ENCODE measurements at regions not wholly inside any gene's neighbourhood (a gene's known extent, or its start where the extent isn't known, plus 50 kb on each side); places are given as distances from the start of the nearest gene placed in this dataset.
A peak's percentile ranks its signal among the peaks of the same experiment; 100 is the strongest.
"Not testable (repeated sequence)": the region's sequence is repeated elsewhere in the genome, so short reads cannot be mapped to it uniquely, and the experiment has no call there.

DNA sequence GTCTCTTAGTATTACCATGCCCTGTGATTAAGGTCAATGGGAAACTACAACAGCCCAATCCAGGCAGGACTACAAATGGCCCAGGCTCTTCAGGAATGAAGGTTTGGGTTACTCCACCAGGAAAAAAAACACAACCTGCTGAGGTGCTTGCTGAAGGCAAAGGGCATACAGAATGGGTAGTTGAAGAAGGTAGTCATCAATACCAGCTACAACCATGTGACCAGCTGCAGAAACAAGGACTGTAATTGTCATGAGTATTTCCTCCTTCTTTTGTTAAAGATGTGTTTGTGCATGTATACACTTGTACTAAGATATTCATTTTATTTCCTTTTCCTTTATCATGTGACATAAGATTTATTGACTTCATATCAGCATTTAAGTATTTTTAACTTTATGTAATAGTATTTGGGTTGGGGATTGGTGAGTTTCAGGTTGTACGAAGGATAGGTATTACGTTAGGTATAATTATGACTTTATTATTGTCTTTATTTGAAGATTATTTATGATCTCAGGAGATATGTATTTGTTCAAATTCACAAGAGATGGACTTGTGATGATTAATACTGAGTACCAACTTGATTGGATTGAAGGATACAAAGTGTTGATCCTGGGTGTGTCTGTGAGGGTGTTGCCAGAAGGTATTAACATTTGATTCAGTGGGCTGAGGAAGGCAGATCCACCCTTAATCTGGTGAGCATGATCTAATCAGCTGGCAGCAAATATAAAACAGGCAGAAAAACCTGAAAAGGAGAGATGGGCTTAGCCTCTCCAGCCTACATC is 256.0 kb upstream of the ATXN7L3B start:
- not testable (repeated sequence) for H3K4me3 ChIP-seq, H3K27ac ChIP-seq

DNA sequence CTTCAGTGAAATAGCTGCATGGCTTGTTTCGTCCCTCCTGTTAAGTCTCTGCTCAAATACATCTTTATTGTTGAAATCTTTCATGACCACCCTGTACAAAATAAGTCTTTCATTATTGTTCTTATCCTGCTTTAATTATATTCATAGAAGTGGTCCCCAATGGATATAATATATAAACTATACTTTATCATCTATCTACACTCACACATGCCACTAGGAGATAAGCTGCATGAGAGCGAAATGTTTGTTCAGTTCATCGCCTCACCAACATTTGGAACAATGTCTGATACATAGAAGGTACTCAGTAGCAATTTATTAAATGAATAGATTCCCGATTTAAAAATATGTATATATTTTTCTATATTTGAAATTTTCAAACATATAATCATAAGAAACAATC is 254.0 kb upstream of the ATXN7L3B start:
- Histone ChIP-seq H3K4me3 (no peak overlapping the region), H3K27ac (no peak overlapping the region)

DNA sequence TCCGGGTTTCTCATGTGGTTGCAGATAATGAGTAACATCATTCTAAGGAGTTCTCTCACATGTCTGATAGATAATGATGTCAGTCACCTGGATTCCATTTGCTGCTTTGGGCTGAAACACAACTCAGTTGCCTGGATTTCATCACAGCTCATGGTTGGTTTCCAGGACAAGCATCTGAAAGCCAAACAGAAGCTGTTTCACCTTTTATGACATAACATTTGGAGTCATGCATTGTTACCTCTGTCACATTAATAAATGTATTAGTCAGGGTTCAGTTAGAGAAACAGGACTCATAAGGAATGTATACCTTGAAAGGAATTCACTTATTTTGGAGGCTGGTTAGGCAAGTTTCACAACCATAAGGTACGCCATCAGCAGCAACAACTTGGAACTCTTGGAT is 251.9 kb upstream of the ATXN7L3B start:
- Histone ChIP-seq H3K4me3 (no peak overlapping the region), H3K27ac (no peak overlapping the region)

DNA sequence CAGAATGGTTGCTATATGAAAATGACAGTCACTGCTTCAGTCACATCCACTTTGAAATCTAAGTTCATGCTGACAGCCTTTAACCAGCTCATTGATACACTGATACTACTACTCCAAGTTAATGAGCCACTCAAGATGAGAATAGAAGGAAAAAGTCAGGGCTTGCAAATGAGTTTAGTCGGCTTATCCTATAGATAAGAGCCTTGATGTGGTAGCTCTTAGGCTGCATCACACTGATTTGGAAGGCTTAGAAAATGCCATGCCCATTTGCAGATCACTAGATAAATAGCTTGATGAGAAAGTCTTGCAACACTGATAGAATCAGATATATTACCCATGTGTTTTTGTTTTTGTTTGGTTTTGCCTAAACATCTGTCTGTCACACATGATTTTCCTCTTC is 251.4 kb upstream of the ATXN7L3B start:
- Histone ChIP-seq H3K27ac (no peak overlapping the region), H3K4me3 (no peak overlapping the region)

DNA sequence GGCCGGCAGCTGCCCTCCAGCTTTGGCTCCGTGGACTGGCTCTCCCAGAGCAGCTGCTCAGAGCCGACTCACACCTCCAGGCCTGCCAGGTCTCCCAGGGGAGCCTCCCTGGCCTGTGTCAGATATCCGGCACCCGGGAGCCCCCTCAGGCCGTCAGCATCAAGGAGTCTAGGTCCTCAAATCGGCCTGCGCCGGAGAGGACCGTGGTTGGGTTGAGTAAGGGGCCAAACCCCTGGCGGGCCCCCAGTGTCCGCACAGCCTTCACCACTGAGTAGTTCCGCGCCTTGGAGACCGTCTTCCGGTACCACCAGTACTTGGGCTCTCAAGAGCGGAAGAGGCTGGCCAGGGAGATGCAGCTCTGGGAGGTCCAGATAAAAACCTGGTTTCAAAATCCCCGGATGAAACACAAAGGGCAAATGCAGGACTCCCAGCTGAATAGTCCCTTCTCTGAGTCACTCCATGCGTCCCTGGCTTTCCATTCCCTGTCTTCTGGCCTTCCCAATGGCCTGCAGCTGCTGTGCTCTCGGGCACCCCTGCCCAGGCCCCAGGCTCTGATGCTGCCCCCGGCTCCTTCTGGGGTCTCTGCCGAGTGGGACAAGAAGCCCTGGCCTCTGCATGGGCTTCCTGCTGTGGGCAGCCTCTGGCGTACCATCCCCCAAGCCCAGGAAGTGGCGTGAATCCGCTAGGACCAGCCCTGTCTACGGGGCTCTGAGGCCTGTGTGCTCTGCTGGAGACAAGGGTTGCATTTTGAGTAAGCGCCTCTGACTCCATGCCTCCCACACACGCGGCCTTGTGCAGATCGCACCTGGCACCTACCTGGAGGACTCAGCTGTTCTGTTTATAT is 245.1 kb upstream of the ATXN7L3B start:
- Histone ChIP-seq H3K4me3 (no peak overlapping the region), H3K27ac (no peak overlapping the region)

DNA sequence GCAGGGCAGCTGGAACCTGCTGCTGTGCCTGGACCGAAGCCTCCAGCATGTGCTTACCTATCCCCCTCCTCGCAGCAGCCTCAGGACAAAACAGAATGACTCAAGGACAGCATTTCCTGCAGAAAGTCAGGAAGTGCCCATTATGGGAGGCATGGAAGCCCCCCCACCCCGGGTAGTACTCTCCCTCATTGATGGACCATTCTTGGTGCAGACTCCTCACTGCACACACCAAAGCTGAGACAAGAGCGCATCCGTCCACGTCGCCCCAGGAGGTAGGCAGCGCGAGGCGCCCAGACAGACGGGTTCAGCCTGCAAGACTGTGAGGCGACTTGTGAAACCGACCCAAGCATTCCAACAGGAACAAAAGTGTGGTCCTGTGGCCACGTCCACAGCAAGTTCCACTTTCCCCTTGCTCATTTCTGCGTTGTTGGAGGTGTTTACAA is 243.9 kb upstream of the ATXN7L3B start:
- no peak overlapping the region for H3K27ac ChIP-seq
- no peak overlapping the region for H3K4me3 ChIP-seq

DNA sequence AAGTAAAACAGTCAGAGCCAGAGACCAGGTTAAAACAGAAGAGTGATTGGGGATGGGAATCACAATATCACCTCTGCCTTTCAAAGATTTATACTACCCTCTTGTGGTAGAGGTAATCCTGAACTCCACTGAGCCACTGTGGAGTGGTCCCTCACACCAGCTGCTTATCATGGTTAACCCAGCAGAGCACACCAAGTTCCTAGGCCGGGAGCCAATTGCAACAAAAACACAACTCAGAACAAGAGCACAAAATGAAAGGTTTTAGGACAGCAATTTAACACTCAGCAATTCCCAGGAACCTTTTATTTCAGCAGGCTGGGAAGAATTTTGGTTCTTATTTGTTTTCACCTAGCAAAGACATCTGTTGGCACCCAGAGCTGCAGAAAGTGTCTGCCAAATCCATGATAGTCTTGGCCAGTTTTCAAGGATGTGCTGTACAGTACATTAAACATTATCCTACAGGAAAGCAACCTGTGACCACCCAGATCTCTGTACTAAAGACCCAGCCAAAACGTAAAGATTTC is 220.5 kb upstream of the ATXN7L3B start:
- H3K27ac ChIP-seq, result no peak overlapping the region
- H3K4me3 ChIP-seq, result no peak overlapping the region

DNA sequence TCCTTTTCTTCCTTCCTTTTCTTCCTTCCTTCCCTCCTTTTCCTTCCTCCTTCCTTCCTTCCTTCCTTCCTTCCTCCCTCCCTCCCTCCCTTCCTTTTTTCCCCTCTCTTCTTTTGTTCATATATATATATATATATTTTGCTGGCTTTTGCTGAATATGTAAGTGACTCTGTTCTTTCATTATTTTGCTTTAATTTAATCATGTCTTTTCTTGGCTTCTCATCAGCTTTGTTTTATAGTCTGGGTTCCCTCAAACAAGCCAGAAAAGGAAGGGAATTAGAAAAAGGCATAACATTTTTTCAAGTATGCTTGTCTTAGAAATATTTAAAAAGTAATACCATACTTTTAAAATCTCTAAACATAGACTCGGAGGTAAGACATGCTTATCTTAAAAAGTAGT is 219.9 kb upstream of the ATXN7L3B start:
- H3K27ac ChIP-seq, result no peak overlapping the region

DNA sequence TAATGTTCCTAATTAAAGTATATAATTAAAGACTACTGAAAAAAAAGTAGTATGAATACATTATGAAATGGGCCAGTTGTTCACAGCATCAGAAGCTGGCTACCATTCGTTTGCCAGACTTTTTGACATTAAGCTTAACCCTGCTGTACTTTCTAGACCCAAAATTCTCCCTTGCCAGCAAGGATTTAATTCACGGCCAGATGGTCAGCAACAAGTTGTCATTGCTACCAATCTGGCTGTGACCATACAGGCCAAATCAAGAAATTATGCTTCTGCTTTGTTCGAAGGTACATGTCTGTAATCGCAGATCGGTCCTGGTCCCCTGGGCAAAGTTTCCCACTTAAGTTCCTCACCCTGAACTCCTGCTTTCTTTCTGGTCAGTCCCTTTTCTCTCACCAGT is 217.7 kb upstream of the ATXN7L3B start:
- Histone ChIP-seq H3K27ac (no peak overlapping the region), H3K4me3 (no peak overlapping the region)

More for the DNA sequence above, 219.9 kb upstream of the ATXN7L3B start:
- no peak overlapping the region for H3K4me3 ChIP-seq

DNA sequence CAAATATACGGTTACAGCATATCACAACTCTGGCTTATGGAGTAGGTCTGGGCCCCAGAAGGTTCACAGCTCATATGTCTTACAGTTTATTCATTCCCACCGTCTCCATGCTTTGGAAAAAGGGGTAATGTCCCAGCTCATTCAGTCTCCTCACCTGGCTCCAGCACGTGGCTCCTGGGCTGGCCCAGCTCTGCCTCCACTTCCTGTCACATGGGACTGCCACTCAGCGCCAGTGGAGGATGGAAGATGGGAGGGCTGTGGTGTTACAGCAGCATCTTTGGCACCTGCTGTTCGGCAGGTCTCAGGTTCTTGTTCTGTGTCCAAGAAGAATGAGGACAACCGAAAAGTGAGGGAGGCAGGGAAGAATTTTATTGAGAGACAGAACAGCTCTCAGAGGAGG is 216.3 kb upstream of the ATXN7L3B start:
- no peak overlapping the region for H3K27ac ChIP-seq
- no peak overlapping the region for H3K4me3 ChIP-seq

DNA sequence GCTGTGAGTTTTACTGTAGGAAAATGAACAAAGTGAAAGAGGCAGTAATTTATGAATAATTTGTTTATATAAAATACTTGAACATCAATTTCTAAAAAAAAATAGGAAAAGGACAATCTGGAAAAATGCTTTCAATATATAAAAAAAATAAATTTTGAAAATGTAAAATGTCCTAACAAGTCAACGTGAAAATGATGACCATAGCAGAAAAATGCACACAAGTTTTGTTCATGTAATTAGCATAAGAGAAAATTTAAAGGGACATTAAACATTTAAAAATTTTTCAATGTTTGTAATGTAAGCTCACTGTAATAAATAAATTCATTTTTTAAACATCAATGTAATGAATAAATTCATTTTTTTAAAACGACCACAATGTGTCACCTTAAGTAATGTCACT is 214.8 kb upstream of the ATXN7L3B start:
- H3K4me3 ChIP-seq, result no peak overlapping the region
- H3K27ac ChIP-seq, result no peak overlapping the region

DNA sequence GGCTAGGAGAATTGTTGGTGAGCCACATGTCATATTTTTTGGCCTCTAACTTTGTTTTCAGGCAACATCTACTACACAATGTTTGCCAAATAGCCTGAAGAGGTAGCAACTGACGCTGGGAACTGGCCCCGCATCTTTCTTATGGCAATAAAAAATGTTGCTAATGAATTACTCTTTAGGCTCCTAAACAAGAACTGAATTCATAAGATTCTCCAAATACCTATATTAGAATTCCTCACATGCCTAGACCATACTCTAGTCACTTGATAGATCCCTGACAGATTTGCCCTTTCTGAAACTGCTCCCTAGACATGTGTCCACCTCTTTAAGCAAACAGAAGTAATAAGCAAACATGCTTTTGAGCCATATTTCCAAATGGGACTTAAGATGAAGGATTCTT is 209.0 kb upstream of the ATXN7L3B start:
- Histone ChIP-seq H3K27ac (no peak overlapping the region), H3K4me3 (no peak overlapping the region)

DNA sequence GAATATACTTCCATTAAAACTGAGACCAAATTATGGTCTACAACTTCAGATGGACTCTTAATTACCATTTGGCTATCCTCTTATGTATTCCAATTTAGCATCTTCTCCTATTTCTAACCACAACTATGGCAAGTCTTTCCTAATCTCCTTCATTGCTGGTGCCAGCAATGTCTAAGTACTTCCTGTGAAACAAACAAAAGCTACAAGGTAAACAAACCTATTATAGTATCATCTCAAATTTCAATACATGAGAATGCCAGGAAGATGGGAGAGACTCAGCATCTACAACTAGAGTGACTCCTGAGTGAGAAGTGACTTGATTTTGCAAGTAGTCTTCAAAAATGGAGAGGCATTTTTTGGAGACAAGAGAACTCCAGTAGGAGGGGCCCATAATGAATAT is 202.9 kb upstream of the ATXN7L3B start:
- Histone ChIP-seq H3K4me3 (no peak overlapping the region), H3K27ac (no peak overlapping the region)

DNA sequence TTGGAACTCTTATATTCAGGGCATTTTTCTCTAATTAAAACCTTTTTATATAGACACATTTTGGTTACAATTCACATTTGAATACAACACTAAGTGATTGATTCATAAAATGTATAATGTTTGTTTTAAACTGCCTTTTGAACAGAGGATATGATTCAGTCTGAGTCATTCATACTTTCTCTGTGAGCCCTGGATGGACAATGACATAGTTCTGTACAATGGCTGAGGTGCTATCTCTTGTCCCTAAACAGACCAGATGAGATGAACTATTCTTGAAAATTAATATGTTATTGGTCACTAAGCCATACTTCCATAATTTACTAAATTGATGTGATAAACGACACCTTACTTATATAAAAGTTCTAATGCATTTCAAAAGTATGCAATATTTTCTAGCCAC is 199.7 kb upstream of the ATXN7L3B start:
- Histone ChIP-seq H3K27ac (no peak overlapping the region), H3K4me3 (no peak overlapping the region)

DNA sequence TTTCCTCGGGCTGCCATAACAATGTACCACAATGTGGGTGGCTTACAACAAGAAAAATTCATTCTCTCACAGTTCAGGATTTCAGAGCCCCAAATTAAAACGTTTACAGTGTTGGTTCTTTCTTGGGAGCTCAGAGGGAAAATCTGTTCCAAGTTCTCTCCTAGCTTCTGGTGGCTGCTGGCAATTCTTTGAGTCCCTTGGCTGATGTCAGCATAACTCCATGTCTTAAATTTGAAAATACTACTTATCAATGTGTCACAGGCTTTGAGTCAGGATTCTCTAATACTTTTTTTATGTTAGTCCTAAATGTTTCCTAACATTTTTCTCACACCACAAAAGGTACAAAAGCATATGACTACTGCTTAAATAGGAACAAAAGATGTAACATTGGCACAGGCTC is 198.4 kb upstream of the ATXN7L3B start:
- H3K4me3 ChIP-seq, result no peak overlapping the region
- H3K27ac ChIP-seq, result no peak overlapping the region

DNA sequence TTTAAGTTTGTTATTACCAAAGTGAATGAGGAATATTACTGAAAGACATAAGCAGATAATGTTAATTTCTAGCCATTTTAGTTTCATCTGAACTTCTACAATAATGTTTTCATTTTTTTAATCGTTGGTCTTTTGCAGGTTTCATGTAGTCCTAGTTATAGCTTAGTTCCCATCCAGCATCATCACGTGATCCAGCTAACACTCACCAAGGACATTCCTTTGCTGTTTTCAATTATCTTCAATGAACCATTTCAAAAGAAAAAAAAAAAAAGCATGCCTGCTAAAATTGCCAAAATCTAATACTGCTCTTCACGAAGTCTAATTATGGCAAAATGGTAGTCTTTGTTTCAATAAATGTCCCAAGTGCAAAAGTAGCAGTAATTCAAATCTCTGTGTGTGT is 187.7 kb upstream of the ATXN7L3B start:
- no peak overlapping the region for H3K4me3 ChIP-seq
- H3K27ac ChIP-seq, result no peak overlapping the region

DNA sequence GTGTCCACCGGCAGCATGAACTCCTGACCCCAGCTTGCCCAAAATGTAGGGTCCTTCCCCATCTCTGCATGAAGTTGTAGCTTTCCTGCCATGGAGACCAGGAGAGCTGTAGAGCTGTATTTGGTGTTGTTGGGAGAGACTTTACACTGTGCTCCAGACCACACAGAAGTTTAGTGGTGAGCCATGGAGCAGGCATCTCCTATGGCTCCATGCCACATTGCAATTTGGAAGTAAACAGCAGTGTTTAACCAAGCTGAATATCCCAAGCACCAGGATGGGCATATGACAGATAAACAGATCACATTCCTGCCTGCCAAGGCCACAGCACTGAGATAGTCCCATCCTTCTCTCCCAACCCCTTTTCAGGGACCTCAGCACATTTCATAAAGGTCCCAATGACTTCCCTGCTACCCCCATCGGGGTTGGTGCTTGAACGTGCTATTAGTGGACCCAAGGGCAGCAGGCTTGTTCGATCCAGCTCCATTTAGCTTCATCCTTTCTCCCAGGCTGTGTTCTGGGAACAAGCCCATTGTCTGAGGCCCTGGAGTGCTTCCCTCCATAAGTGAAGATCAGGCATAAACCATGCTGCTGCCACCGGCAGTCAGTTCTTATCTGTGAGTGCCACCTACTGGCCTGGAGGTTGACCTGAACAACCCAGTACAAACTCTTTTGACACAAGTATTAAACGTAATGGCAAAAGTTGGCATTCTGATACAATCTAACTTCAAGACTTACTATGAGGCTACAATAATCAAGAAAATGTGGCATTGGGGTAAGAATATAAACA is 172.3 kb upstream of the ATXN7L3B start:
- no peak overlapping the region for H3K4me3 ChIP-seq
- peak overlapping the region in 1 of 21 experiments; percentile 24 for H3K27ac ChIP-seq

DNA sequence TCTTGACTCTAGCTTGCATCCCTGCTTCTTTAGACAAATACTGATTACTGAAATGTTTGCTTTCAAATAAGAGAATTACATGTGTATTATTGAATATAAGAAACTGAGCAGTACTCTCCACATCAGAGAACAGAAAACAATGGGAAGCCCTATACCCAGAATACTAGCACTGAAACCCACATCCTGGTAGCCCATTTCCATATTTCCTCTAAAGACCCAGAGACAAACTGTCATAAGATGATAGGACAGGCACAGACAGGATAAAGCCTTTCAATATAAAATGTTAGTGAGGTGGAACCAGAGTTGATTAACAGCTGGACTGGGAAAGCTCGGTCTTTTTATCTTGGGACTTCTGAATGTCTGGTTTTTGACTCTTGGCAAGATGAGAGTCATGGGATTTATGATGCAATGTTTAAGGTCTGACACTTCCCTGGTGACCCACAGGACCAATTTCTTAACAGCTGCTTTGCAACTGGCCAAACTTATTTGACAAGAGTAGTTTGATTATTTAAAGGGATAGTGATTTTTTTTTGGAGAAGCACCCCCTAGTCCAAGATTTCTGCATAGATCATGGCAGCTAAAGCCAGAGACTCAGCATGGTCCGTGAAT is 166.9 kb upstream of the ATXN7L3B start:
- Histone ChIP-seq H3K4me3 (no peak overlapping the region), H3K27ac (no peak overlapping the region)

DNA sequence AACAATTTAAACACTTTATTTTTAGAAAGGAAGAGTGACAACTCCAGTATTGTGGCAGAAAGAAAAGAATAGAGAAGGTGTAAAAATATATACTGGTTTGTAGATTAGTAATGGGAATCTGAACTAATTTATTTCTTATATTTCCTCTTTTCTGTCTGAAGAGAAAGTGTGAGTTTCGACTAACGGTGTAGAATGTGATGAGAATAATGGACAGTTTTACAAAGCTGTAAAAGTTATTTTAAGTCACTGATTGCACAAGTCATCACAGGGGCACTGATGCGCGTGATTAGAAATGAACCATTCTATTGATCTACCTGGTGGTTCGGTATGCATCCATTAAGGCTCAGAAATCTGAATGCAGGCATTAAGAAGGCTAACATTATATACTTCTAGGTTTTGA is 158.5 kb upstream of the ATXN7L3B start:
- H3K4me3 ChIP-seq, result no peak overlapping the region
- no peak overlapping the region for H3K27ac ChIP-seq

DNA sequence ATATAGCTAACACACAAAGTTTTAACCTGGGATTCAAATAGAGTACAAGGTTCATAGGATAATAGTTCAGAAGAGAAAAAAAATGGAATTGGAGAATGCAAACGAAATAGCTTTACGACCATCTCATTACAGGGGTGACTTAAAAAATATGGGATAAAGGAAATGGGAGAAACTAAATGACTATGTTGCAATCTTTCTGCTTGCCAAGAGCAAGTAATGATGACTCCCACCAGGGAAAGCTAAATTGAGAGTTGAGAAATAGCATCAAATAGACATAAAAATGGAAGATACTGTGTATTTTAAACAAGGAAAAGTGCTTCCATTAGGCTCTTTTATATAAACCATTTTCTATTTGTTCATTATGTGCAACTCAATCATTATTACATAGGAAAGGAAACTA is 155.7 kb upstream of the ATXN7L3B start:
- no peak overlapping the region for H3K27ac ChIP-seq
- no peak overlapping the region for H3K4me3 ChIP-seq

Data from skin epidermis (tissue), 12 donors.